CD4-positive, alpha-beta T cell treated with Interleukin-4 for 1 hour (primary cell): ENCODE measurements at regions not wholly inside any gene's neighbourhood (a gene's known extent, or its start where the extent isn't known, plus 50 kb on each side); places are given as distances from the start of the nearest gene placed in this dataset.
A peak's percentile ranks its signal among the peaks of the same experiment; 100 is the strongest.

Experiments
- DNase-seq, 2 donors: peaks; one replicate each; pipeline ENCODE4 v3.0.0-alpha.2; 2020 to 2022

- no peak for DNase-seq
These were observed 458.5 kb downstream of the MAT2B start for GRCh38 chr5:163963881-163964280.

- no peak for DNase-seq
These were observed 459.3 kb downstream of the MAT2B start for GRCh38 chr5:163964671-163965070.

DNA sequence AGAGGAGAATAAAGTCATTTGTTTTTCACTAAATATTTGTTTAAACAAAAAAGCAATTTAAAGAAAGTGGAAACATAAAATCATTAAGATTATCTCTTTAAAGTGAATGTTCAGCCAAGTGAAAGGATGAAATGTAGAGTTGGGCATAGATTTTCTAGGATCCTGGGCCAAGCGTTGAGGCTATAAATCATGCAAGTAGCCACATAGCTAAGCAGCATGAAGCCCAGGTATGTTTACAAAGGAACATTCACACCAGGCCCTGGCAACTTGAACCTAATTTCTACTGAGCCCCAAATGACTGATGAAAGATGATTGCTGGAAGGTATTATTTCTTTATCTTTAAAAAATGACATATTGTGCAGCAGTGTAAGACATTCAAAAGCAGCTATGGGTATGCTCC, 461.8 kb downstream of the MAT2B start:
- DNase-seq = no peak

DNA sequence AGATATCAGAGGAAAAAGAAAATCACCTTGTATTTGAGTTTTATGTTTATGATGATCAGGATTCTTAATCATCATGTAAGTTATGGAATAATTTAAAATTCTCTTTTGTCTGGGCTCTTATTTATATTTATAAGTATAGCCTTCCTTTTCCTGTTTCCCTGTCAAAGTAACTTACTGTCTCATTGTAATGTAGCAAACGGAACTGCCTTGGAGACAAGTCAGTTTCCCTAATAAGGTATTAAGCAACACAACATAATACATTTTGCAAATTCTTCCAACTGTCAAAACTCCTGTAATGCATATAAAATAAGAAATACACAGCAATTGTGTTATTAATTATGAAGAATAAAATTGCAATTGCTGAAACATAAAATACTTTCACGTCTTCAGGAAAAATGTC, 463.2 kb downstream of the MAT2B start:
- DNase-seq = no peak

DNA sequence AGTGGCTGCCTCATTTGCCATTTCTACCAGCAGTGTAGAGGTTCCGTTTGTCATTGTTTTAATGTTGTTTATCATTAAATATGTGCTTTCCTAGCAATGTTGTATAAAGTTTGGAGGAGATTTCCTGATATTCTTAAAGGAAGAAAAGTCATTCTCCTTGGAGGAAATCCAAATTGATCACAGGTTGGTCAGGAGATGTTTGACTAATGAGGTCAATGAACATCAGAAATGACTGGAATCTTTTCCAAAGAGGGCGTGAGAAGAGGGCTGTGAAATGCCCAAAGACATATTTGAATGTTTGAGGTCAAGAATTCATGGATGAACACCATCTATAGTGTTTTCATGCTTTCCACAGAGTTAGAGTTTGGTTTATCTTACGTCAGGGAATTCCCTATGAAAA, 471.3 kb downstream of the MAT2B start:
- DNase-seq = no peak

DNA sequence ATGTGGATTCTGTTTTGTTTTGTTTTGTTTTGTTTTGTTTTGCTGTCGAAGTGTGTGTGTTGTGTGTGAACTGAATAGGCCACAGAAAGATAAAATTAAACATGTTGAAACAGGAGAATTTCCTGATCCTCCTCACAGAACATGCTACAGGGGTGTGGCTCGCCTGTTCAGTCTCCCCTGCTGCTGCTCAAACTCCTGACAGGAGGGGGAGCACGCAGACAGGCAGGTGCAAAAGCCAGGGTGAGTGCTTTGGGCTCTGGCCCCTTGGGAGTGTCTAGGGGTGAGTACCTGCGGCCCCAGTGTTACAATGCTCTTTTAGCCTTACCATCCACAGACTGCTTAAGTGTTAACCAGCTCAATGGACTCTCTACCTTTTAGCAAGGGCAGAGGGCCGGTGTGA, 473.5 kb downstream of the MAT2B start:
- DNase-seq = no peak

DNA sequence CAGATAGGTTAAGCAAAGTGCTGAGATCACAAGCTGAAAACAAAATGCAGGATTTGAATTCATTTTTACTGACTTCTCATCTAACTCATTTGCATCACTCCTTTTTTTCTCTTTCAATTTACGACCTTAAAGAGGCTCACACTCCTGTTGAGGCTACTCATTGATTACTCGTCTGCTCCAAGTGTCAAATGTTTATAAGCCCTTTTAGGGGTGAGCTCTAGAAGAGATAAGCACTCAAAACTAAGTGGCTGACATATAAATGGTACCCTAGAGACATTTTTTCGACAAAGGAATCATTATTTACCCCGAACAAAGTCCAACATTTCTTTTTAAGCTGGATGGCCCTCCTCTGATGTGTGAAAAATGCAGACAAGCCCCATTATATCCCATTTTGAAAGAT, 483.1 kb downstream of the MAT2B start:
- no peak for DNase-seq

DNA sequence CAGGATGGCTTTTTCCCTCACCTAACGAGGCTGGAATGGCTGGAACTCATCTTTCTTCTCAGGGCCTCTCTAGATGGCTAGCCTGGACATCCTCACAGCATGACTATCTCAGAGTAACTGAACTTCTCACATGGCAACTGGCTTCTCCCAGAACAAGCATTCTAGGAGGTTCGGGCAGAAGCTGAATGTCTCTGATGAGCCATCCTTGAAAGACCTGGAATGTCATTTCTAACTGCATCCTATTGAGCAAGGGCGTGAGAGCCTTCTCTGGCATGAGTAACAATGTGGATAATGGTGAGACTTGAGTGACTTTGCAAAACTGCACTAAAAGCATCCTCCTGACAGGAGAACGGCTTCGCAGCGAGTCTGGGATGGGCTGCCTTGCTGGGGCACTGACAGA, 487.7 kb downstream of the MAT2B start:
- no peak for DNase-seq

- DNase-seq = no peak
These were observed 489.8 kb downstream of the MAT2B start for GRCh38 chr5:163995206-163995605.

GRCh38 chr5:163997965-163998364, 492.5 kb downstream of the MAT2B start:
- DNase-seq = no peak

GRCh38 chr5:164000241-164000640, 494.8 kb downstream of the MAT2B start:
- no peak for DNase-seq

GRCh38 chr5:164000819-164001218, 495.4 kb downstream of the MAT2B start:
- no peak for DNase-seq

- no peak for DNase-seq
These were observed 496.8 kb downstream of the MAT2B start for GRCh38 chr5:164002214-164002613.

DNA sequence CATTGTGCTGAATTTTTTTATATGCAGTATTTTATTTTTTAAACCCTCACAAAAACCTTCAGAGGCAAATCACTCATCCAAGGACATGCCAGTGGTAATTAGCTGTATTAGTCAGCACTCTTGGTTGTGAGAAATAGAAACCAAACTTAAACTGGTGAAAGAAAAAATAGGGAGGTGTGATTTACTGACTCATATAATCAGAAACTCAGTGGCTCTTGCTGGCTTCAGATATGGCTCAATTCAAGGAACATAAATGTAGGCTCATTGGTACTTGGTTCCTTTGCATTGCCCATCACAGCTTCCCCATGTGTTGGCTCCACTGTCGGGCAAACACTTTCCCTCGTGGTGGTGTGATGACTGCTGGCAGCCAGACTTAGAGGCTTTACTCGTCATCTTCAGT, 497.2 kb downstream of the MAT2B start:
- DNase-seq = no peak

DNA sequence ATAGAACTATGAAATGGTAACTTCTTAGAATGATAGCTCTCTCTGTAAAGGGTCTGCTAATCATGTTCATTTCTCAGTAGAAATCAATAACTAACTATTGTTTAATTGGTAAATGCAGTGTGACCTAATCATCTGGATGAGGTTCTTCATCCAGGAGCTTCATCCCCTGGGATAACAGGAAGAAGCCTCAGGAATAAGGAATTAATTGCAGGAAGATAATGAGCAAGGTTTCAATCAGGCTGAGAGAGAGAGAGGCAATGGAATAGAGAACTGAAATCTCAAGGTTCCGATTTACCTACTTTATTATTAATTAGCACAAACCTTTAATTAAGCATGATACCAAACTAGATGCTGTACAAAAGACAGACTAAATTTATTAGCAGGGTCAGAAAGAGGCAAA, 499.7 kb downstream of the MAT2B start:
- DNase-seq = no peak

DNA sequence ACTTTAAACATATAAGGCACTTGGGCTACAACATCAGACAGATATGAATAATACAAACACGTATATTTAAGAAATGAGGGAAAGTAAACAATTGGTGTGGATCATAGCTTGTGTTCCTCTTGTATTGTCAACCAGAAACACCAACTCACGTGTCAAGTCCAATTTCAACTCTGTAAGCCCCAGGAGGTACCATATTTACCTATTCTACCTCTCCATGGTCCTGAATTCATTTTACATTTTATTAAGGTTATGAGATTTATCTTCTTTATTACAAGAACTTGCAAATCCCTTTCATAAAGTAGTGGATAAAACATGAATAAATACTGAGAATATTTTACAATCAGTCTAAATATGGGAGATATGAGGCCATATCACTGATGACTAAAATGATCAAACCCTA, 501.6 kb downstream of the MAT2B start:
- DNase-seq = no peak

DNA sequence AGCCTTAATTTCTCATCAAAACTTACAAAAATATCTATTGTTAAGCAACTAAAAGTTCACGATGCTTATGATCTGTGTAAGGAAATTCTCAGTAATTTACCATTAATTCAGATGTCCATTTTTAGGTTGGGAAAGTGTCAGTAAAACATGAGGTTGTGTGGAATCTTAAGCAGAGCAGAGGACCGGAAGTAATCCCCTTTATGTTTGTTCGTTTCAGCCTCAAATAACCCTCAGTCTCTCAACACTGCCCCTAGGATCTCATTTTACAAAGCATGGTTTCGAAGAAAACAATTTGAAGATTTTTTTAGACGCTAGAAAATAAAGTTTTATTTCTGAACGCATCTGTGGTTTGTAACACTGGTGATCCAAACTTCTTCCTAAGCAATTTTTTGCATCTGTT, 504.2 kb downstream of the MAT2B start:
- no peak for DNase-seq

DNA sequence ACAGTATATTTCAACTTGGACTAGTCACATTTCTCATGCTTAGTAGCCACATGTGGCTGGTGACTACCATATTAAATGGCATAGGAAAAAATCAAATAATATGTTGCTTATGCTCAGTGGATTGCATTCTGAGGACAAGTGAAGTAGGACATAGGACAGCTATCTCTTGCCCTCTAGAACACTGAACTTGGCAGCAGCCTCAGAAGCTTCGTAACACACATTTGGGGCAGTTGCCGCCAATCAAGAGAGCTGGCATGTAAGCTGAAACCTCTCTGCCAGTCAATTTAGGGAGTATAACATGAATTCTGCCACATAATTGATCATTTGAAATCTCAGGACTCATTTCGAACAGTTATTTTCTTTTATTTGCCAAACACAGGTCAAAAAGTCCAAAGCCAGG, 505.5 kb downstream of the MAT2B start:
- DNase-seq = no peak

GRCh38 chr5:164012371-164012770, 507.0 kb downstream of the MAT2B start:
- no peak for DNase-seq

GRCh38 chr5:164013077-164013670, 507.8 kb downstream of the MAT2B start:
- peak in 1 of 2 donors; percentile 37 for DNase-seq

GRCh38 chr5:164020116-164020515, 514.7 kb downstream of the MAT2B start:
- no peak for DNase-seq

DNA sequence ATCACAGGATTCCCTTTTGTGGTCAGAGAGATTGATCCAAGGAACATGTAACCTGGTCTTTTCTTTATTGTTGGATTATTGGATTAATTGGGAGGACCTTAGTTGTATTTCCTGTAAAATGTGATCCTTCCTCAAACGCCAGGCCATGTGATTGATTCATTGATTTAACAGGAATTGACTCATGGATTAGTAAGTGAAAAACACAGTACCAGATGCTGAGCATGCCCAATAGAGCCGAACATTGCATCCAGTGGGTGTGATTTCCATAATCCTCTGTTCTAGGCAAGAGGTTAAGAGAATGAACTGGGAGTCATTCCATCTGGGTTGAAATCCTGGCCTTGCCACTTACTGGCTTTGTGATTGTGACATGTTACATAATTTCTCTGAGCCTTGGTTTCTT, 522.3 kb downstream of the MAT2B start:
- no peak for DNase-seq

DNA sequence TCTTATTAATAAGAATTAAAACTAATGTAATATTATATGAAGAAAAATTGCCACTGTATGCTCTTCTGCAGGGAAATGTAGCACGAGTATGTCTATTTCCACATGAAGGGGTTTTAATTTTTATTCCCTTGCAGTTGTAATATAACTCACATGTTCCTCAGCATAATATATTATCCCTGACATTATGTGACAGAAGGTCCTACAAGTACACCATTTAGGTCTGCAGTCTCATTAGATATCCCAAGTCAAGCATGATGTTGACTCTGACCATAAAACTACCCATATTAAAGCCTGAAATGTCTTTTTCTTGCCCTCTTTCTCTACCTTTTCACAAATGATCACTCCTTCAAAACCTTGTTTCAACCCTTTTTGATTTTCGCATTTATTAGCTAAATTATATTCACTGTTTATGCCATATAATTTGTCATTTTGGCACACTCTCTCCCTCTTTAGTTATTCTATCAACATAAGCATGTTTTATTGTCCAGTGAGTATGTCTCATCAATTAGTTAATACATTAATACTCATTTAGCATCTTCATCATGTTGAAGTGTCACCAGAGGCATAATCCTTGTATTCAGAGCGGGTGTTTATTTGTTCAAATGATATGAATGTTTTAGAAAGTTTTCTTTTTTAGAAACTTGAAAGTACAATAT, 532.8 kb downstream of the MAT2B start:
- DNase-seq = no peak

DNA sequence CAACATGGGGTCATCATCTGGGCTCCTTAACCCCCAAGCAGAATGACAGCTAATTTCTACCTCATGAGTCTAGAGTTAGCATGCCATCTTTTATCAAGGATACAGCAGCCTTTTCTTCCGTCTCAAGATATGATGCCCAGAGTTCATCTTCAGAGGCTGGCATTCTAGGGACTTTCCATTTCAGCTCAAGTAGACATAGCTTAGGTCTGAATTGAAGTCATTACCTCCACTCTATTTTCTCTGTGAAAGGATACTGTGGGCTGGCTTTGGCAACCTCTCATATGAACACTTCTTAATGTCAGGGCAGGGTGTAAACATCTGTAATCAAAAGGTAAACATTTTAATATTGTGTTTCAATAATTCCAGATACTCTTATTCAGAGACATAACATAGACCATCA, 535.7 kb downstream of the MAT2B start:
- no peak for DNase-seq

DNA sequence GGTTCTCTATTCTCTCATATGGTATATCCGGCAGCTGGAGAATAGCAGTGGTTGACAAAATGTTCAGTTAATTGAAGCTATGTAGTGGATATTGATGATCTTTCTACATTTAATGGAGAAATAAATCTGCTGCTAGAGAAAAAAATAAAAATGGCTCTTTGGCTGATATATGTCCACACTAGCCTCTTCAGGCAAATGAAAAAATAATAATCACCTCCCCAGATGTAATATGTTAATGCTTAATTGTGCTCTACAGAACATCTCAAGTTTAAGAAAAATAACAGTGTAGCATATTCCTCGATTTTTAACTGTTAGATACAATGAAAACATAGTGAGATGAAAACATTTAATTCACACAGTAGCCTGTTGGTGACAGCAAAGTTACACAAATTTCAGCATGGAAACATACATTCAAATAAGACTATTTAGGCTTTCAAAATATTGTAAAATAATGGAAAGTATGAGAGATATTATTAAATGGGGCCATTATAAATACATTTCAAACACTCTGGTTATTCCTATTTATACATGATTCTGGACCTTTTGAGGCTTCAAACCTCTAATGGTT, 543.0 kb downstream of the MAT2B start:
- no peak for DNase-seq
